ENCODE measurements at regions not wholly inside any gene's neighbourhood (a gene's known extent, or its start where the extent isn't known, plus 50 kb on each side); places are given as distances from the start of the nearest gene placed in this dataset.

DNA sequence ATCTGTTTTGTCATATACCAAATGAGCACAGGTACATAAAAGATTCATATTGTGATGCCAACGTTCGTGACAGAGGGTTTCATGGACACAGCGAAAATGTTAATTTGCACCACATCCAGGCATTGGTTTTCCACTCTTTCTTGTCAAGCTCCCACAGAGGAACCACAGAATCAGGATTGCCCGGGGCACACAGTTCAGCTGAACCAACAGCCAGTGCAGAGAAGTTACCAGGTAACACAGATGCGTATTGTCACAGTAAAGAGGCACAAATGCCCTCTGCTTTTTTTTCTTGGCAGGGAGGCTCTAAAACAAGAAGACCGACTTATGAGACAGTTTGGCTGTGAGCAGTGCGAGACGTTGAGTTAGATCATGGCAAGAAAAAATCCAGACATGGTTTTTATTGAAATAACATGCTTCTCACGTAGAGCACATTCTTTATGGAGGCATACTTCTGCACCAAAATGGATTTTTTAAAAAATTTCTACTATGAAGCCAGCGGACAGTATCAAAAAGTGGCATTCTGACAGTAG lies 331.1 kb upstream of the KIAA1217 start:
- no peaks in the 10 kb centered on the region for H3K4me1 Mint-ChIP-seq (ENCODE audit: low read depth)
- no peaks in the 10 kb centered on the region for H3K27me3 Mint-ChIP-seq
- no peak overlapping the region for H3K27ac Mint-ChIP-seq
- no peak overlapping the region for H3K4me3 Mint-ChIP-seq
- no peaks in the 10 kb centered on the region for H3K9me3 Mint-ChIP-seq
- no peaks in the 10 kb centered on the region for H3K36me3 Mint-ChIP-seq (ENCODE audit: low read depth)

DNA sequence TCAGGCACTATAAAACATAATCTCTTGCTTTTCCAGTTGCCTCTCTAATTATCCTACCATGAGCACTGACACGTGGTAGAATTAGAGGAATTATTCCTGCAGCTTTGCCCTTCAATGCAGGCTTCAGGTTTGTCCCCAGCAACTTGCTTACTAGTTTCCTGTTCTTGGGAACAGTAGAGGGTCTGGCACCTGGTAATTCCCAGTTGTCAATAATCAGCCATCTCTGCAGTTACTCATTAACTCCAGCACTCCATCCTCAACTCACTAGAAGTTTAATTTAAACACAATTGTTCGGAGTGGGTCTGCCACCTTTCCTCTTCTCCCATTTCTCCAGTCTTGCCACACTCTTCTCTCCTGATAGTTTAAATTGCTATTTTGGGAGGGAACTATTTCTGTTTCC lies 324.3 kb upstream of the KIAA1217 start:
- Mint-ChIP-seq H3K4me3 (no peak overlapping the region), H3K27me3 (no peaks in the 10 kb centered on the region), H3K36me3 (ENCODE audit: low read depth) (no peaks in the 10 kb centered on the region), H3K9me3 (no peaks in the 10 kb centered on the region), H3K4me1 (ENCODE audit: low read depth) (no peaks in the 10 kb centered on the region), H3K27ac (no peak overlapping the region)

DNA sequence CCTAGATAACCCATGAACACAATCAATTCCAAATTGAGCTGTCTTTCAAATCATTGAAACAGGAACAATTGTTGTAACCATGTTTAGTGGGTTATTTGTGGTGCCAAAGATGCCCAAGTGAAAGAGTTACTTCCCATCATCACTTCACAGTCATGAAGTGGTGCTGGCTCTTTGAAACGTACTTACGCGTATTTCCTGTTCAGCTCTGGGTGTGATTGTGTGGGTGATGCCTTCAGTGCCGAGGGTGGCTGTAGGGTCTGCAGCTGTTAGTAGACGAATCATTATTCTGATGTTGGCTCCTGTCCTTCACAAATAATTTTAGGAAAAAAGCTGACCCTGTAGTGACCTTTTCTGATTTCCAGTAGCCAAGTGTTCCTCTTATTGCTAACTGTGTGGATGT lies 323.1 kb upstream of the KIAA1217 start:
- no peaks in the 10 kb centered on the region for H3K36me3 Mint-ChIP-seq (ENCODE audit: low read depth)
- H3K27ac Mint-ChIP-seq: no peak overlapping the region
- H3K9me3 Mint-ChIP-seq: no peaks in the 10 kb centered on the region
- H3K4me1 Mint-ChIP-seq (ENCODE audit: low read depth): no peaks in the 10 kb centered on the region
- no peaks in the 10 kb centered on the region for H3K27me3 Mint-ChIP-seq
- no peak overlapping the region for H3K4me3 Mint-ChIP-seq

DNA sequence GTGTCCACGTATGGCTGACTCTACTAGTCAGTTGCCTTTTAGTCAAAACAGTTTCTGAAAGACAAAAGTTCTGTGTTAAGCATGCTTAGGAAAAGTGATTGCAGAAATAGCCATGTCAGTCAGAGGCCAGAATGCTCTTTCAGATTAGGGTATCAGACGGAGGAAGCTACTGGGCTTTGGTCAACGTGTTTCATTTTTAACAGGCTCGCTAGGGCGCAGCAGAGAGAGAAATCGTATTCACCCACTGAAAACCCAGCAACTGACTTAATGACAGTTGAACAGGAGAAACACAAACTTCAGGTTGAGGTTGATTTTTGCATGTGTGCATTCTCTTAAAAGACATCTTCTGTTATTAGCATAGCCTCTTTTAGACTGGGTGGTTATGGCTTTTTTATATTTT lies 322.6 kb upstream of the KIAA1217 start:
- Mint-ChIP-seq H3K9me3 (no peaks in the 10 kb centered on the region), H3K36me3 (ENCODE audit: low read depth) (no peaks in the 10 kb centered on the region), H3K4me1 (ENCODE audit: low read depth) (no peaks in the 10 kb centered on the region), H3K4me3 (no peak overlapping the region), H3K27ac (no peak overlapping the region), H3K27me3 (peaks cover 5% of the 10 kb centered on the region)

DNA sequence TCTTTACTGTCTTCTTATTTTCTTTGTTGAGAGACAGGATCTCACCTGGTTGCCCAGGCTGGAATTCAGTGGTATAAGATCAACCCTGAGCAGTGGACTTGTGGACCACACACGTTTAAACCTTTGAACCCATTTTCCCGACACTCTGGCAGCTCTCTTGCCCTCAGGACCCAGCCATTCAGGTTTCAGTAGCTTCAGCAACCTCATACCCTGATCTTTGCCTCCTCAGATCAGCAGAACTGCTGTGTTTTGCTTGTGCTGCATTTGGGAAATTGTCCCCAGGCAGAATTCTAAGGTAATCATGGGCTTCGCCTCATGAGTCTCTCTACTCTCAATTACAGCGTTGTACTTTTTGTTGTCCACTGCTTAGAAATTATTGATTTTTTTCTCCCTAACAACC lies 317.6 kb upstream of the KIAA1217 start:
- H3K27me3 Mint-ChIP-seq: peaks cover 5% of the 10 kb centered on the region
- no peaks in the 10 kb centered on the region for H3K4me1 Mint-ChIP-seq (ENCODE audit: low read depth)
- no peak overlapping the region for H3K4me3 Mint-ChIP-seq
- no peaks in the 10 kb centered on the region for H3K9me3 Mint-ChIP-seq
- no peaks in the 10 kb centered on the region for H3K36me3 Mint-ChIP-seq (ENCODE audit: low read depth)
- no peak overlapping the region for H3K27ac Mint-ChIP-seq

DNA sequence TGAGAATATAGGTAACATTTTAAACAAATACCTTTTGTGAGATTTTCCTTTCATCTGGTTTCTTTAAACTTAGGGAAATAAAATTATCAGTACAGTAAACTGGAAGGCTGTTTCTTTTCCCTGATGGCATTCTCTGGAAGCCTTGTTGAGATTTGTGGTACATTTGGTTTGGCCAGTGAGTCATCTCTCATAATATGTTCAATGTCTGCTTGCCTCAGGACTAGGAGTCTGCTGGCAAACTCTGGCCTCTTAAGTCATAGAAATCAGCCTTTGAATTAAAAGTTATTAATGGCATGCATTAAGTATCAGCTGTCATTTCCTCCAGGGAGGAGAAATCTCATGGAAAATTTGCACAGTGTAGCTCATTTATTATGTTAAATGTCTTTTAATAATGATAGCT lies 316.6 kb upstream of the KIAA1217 start:
- no peaks in the 10 kb centered on the region for H3K36me3 Mint-ChIP-seq (ENCODE audit: low read depth)
- no peaks in the 10 kb centered on the region for H3K9me3 Mint-ChIP-seq
- peaks cover 5% of the 10 kb centered on the region for H3K27me3 Mint-ChIP-seq
- no peak overlapping the region for H3K27ac Mint-ChIP-seq
- H3K4me1 Mint-ChIP-seq (ENCODE audit: low read depth): no peaks in the 10 kb centered on the region
- no peak overlapping the region for H3K4me3 Mint-ChIP-seq

DNA sequence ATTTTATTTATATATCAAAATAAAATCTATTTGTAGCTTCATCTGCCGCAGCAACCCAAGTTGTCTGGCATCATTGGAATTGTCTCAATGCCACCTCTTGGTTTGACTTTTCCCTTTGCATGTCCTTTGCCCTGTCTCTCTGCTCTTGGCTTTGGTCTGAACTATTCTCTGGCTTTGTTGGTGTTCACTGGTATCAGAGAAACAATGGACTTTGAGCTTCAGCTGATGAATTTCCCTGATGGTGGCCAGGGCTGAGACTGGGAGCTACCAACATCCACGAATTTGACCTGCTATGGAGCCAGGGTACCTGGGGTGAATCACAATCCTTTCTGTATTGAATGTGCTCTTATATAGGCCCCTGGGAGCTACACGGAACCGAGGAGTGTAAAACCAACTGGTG lies 311.7 kb upstream of the KIAA1217 start:
- Mint-ChIP-seq H3K4me3 (no peak overlapping the region), H3K36me3 (ENCODE audit: low read depth) (no peaks in the 10 kb centered on the region), H3K4me1 (ENCODE audit: low read depth) (no peaks in the 10 kb centered on the region), H3K27ac (no peak overlapping the region), H3K9me3 (no peaks in the 10 kb centered on the region), H3K27me3 (no peaks in the 10 kb centered on the region)

DNA sequence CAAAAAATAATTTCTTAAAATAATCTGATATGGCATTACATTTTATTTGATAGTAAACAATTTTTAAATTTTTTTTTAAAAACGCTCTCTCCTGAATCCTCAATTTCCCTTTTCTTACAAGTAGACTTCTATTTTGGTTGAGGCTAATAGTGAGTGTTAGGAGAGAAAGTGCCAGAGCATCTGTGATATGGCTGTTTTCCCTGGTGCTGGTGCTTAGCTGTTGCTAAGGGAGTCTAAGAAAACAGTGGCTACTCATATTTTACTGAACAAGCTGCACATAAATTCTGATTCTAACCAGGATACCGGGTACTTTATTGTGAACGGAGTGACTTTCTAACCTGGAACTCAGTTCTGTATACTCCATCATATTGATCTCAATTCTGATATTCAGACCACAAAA lies 311.1 kb upstream of the KIAA1217 start:
- Mint-ChIP-seq H3K9me3 (peaks cover 3% of the 10 kb centered on the region), H3K4me1 (ENCODE audit: low read depth) (no peaks in the 10 kb centered on the region), H3K36me3 (ENCODE audit: low read depth) (no peaks in the 10 kb centered on the region), H3K4me3 (no peak overlapping the region), H3K27ac (no peak overlapping the region), H3K27me3 (no peaks in the 10 kb centered on the region)

DNA sequence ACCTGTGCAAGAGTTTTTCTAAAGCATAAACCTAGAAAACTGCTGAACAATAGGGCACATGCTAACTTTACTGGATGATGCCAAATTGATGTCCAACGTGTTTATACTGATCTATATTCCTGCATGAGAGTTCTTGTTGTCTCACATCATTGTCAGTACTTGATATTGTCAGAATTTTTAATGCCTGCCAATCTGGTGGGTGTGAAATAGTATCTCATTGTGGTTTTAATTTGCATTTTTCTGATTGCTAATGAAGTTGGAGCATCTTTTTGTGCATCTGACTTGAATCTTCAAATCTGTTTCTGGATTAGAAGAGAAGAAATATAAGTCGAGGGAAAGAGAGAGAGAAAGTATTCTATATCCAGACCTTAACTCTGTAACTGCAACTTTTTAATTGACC lies 309.8 kb upstream of the KIAA1217 start:
- Mint-ChIP-seq H3K36me3 (ENCODE audit: low read depth) (no peaks in the 10 kb centered on the region), H3K4me1 (ENCODE audit: low read depth) (no peaks in the 10 kb centered on the region), H3K27me3 (no peaks in the 10 kb centered on the region), H3K27ac (no peak overlapping the region), H3K9me3 (peaks cover 3% of the 10 kb centered on the region), H3K4me3 (no peak overlapping the region)

DNA sequence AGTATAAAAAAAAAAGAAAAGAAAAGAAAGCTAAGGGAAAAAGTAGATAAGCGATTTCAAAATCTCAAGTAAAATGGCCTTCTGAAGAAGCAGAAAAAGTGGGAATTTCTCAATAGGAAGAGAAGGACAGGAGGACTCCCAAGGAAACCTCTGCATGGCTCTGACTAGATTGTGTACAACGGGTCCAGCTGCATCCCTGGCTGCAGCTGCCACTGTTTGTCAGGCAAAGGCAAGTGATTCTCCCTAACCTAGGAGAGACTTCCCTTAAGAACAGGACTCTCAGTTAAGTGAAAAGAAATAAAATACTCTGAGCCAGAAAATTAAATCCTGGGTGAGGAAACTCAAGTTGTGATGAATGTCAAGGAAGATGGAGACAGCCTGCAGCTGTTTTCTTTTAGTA lies 298.6 kb upstream of the KIAA1217 start:
- Mint-ChIP-seq H3K9me3 (no peaks in the 10 kb centered on the region), H3K27ac (no peak overlapping the region), H3K4me1 (ENCODE audit: low read depth) (no peaks in the 10 kb centered on the region), H3K4me3 (no peak overlapping the region), H3K27me3 (peaks cover 3% of the 10 kb centered on the region), H3K36me3 (ENCODE audit: low read depth) (no peaks in the 10 kb centered on the region)

DNA sequence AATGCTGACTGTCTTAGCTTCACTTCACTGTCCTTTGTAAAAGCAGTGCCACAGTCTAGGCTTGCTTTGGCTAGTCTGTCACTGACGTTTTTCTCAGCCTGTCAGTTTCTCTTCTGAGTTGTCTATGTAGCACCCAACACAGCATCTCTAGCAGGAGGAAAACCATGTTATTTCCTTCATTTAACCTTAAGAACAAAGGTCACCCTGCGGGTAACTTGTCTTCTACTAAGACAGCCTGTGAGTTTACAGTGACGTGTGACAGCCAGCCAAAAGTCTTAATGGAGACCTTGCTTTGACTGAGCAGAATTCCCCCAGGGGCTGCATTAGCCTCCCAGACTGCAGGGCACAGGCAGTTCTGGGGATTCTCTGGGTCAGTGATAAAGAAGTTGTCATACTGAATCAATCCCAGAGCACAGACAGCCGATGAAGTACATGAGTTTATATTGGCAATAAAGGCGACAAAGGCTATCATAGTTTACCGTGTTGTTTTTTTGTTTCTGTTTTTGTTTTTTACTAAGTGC lies 296.0 kb upstream of the KIAA1217 start:
- no peaks in the 10 kb centered on the region for H3K4me1 Mint-ChIP-seq (ENCODE audit: low read depth)
- no peak overlapping the region for H3K27ac Mint-ChIP-seq
- no peaks in the 10 kb centered on the region for H3K9me3 Mint-ChIP-seq
- no peak overlapping the region for H3K4me3 Mint-ChIP-seq
- H3K36me3 Mint-ChIP-seq (ENCODE audit: low read depth): no peaks in the 10 kb centered on the region
- no peaks in the 10 kb centered on the region for H3K27me3 Mint-ChIP-seq

DNA sequence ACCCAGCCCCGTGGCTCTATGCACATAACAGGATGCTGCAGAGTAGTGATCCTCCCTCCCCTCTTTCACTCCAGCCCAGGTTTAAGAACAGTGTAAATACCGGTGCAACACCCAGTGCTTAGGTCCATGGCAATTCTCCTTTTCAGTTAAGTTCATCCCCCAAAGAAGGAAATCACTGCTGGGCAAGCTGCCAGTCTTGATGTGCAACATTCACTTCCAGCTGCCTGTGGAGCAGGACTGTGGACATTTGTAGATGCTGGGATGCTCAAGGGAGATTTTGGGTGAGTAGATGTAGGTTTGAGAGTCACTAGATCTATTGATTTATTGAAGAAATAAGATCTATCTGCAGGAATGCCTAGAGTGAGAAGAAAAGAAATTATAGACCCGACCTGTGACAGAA lies 294.3 kb upstream of the KIAA1217 start:
- no peaks in the 10 kb centered on the region for H3K9me3 Mint-ChIP-seq
- H3K36me3 Mint-ChIP-seq (ENCODE audit: low read depth): no peaks in the 10 kb centered on the region
- no peak overlapping the region for H3K27ac Mint-ChIP-seq
- no peak overlapping the region for H3K4me3 Mint-ChIP-seq
- H3K27me3 Mint-ChIP-seq: no peaks in the 10 kb centered on the region
- no peaks in the 10 kb centered on the region for H3K4me1 Mint-ChIP-seq (ENCODE audit: low read depth)

DNA sequence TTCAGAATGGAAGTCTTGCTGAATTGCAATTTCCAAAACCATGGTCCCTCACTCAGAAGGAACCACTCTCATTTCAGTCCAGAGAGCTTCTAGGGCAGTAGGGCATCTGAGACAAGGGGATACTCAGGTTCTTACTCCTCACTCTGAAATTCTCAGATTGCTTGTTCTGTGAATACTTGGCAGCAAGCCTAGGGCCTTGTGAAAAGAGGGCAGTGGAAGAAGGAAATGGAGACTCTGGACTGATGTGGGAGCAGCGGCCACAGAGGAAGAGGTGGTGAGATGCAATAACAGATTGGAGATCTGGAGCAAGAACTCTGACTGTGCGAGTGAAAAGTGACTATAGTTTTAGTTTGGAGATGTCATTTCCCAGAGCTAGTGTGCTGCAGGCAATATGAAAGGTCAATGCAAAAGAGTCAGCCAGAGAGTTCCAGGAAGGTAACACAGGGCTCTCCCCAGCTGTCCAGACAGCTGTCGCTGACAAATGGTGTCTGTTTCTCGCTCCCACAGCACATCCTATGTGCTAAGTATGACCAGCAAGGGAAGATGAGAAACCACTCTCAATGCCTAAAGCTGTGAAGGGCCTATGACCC lies 291.6 kb upstream of the KIAA1217 start:
- Mint-ChIP-seq H3K4me1 (ENCODE audit: low read depth) (no peaks in the 10 kb centered on the region), H3K27ac (no peak overlapping the region), H3K9me3 (no peaks in the 10 kb centered on the region), H3K4me3 (no peak overlapping the region), H3K36me3 (ENCODE audit: low read depth) (no peaks in the 10 kb centered on the region), H3K27me3 (no peaks in the 10 kb centered on the region)

DNA sequence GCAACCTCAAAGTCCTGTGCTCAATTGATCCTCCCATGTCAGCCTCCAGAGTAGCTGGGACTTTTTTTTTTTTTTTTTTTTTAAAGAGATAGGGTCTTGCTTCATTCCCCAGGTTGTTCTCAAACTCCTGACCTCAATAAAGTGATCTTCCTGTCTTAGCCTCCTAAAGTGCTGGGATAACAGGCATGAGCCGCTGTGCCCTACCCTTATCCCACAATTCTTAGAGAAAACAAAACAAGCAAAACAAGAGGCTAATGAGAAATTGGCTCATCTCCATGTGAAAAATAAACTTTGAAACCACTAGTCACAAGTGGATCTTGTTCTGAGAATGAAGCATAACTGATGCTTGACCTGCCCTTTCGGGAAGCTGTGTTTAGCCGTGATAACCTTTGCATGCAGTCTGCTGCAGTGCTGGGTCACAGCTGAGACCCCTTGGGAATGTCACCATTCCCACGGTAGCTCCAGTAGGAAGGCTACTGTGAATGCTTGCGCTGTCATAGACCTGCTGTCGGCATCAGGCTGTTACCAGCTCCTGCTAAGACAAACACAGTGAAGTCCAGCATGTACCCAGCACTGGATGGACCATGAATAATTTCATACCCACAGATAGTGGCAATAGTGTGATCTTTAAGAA lies 290.7 kb upstream of the KIAA1217 start:
- Mint-ChIP-seq H3K9me3 (no peaks in the 10 kb centered on the region), H3K4me3 (no peak overlapping the region), H3K27me3 (no peaks in the 10 kb centered on the region), H3K27ac (no peak overlapping the region), H3K36me3 (ENCODE audit: low read depth) (no peaks in the 10 kb centered on the region), H3K4me1 (ENCODE audit: low read depth) (no peaks in the 10 kb centered on the region)

DNA sequence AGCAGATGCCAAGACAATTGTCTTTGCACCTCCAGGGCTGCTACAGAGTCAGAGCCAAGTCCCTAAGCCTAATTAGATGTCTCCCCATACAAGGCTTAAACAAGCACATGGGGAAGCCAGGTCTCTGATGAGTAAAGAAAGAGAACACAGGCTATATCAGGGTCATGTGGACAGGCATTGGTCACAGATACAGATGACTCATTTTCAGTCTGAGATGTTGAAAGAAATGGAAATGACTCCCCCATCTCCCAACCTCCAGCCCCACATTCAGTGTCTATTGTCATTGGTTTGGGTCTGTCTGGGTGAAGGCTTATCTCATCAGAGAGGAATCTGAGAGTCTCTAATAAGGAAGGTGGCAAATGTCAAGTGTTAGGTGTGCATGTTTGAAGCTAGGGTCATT lies 290.1 kb upstream of the KIAA1217 start:
- no peaks in the 10 kb centered on the region for H3K4me1 Mint-ChIP-seq (ENCODE audit: low read depth)
- no peak overlapping the region for H3K27ac Mint-ChIP-seq
- no peaks in the 10 kb centered on the region for H3K36me3 Mint-ChIP-seq (ENCODE audit: low read depth)
- H3K27me3 Mint-ChIP-seq: no peaks in the 10 kb centered on the region
- no peak overlapping the region for H3K4me3 Mint-ChIP-seq
- H3K9me3 Mint-ChIP-seq: no peaks in the 10 kb centered on the region
